ENCODE measurements at regions not wholly inside any gene's neighbourhood (a gene's known extent, or its start where the extent isn't known, plus 50 kb on each side); places are given as distances from the start of the nearest gene placed in this dataset.
"Not testable (repeated sequence)": the region's sequence is repeated elsewhere in the genome, so short reads cannot be mapped to it uniquely, and the experiment has no call there.

GRCh38 chr2:131966671-131967070, 195.1 kb downstream of the ANKRD30BL start:
- intact Hi-C loops (cut with micrococcal nuclease); H2AFZ ChIP-seq (replicated peaks; ENCODE audit: low read length, poor library complexity); H2AK9ac ChIP-seq (replicated peaks; ENCODE audit: low read depth, low read length, poor library complexity); H4K5ac ChIP-seq (ENCODE audit: low read depth, low read length); H3K9me3 ChIP-seq (ENCODE audit: control insufficient read depth, insufficient read depth, low read length); H3K36me3 ChIP-seq (ENCODE audit: control insufficient read depth, insufficient read depth, low read length); DNase-seq; H3K4me1 ChIP-seq (ENCODE audit: control insufficient read depth, insufficient read depth, low read length); CTCF ChIA-PET; ATAC-seq (ENCODE audit: low read depth); H3K9me1 ChIP-seq (ENCODE audit: insufficient read depth, low read length); H3K4me2 ChIP-seq (ENCODE audit: low read depth, low read length); dilution Hi-C loops (cut with HindIII; ENCODE audit: low sequenced_read_pairs, unreplicated experiment); in situ Hi-C loops (cut with MboI; ENCODE audit: low sequenced_read_pairs); H3K27me3 ChIP-seq (ENCODE audit: control insufficient read depth, insufficient read depth, low read length); H2BK5ac ChIP-seq (ENCODE audit: low read depth, low read length, poor library complexity, severe bottlenecking); H3K4me3 ChIP-seq (ENCODE audit: insufficient read depth, low read depth, low read length); H3K9ac ChIP-seq (ENCODE audit: low read depth, low read length); H2BK120ac ChIP-seq (ENCODE audit: low read depth, low read length); H3K56ac ChIP-seq (ENCODE audit: extremely low read depth, insufficient read depth, low read length); H4K20me1 ChIP-seq (ENCODE audit: insufficient read depth, low read length); H3K27ac ChIP-seq (ENCODE audit: insufficient read depth, low read length); H3K4ac ChIP-seq (ENCODE audit: low read depth, low read length); H3K23ac ChIP-seq (ENCODE audit: low read depth, low read length); H2BK15ac ChIP-seq (ENCODE audit: low read depth, low read length); H2BK20ac ChIP-seq (ENCODE audit: low read depth, low read length); H3K14ac ChIP-seq (replicated peaks; ENCODE audit: low read depth, low read length); H3K18ac ChIP-seq (ENCODE audit: low read depth, low read length); H2AK5ac ChIP-seq (ENCODE audit: low read depth, low read length); H3K79me1 ChIP-seq (ENCODE audit: low read depth in 1 of 2, low read length in 2 of 2); H4K91ac ChIP-seq (ENCODE audit: insufficient read depth, low read depth, low read length); BruUV-seq (replicated peaks); H4K8ac ChIP-seq (ENCODE audit: low read depth in 2 of 2, low read length in 2 of 2): not testable (repeated sequence)
- WGBS, 2 experiments (ENCODE audit: extremely low coverage in 2 of 2, insufficient read length in 1 of 2): 20% methylated on average over 1 of the region's 10 CpGs; no CpG with 5 or more reads in 1 of the 2 experiments
- POLR2A ChIA-PET (ENCODE audit: unreplicated experiment): interaction anchor here (0.6 kb wide), 1 partner anchor 654 kb away, joined by 4 read pairs; no protein-coding TSS in a partner anchor

Data from IMR-90 (cell line).